Right renal cortex interstitium (tissue), 3 donors: ENCODE measurements at regions not wholly inside any gene's neighbourhood (a gene's known extent, or its start where the extent isn't known, plus 50 kb on each side); places are given as distances from the start of the nearest gene placed in this dataset.

Source experiments
- DNase-seq, 3 donors: peaks; one replicate each; pipeline ENCODE4 v3.0.0-alpha.2; 2013; ENCODE audit warnings: low read depth in 3 of 3, low spot score in 2 of 3

DNA sequence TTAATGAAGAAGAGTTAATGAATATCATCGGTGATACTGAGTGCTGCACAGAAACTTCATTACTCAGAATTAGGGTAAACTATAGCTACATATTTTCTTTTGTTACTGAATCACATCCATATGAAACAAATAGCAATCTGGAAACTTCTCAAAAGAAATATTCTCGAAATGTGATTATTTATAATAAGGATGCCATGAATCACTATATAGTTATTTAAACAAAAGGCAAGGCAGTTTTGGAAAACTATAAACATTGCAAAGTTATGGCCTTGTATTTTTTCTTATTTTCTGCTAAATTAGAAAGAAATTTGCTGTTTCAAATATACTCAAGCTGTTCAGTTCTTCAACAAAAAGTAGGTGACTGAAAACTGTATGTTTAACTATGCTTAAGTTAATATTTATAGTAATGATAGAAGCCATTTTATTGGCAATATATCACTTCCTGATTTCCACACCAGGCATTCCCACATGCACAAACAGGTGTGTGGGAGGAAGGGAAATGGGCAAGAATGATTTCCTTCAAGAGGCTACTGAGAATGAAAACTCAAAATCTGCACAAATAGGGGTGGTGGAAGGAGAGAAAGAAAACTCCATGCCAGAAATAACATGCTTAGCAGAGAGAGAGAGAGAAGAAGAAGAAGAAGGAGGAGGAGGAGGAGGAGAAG, 74.5 kb upstream of the FRY start:
- DNase-seq = no peak

DNA sequence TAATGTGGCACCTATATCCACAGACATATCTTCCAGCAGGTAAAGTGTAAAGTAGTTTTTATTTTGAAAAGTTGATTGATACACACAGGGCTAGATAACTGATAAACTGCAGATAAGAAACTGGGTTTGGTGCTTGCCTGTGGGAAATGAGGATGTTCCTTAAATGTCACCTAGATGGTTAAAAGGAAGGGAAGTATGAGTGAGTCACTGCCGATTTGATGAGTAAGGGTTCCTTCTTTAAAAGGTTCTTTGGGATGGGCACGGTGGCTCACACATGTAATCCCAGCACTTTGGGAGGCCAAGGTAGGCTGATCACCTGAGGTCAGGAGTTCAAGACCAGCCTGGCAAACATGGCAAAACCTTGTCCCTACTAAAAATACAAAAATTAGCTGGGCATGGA, 73.8 kb upstream of the FRY start:
- no peak for DNase-seq

DNA sequence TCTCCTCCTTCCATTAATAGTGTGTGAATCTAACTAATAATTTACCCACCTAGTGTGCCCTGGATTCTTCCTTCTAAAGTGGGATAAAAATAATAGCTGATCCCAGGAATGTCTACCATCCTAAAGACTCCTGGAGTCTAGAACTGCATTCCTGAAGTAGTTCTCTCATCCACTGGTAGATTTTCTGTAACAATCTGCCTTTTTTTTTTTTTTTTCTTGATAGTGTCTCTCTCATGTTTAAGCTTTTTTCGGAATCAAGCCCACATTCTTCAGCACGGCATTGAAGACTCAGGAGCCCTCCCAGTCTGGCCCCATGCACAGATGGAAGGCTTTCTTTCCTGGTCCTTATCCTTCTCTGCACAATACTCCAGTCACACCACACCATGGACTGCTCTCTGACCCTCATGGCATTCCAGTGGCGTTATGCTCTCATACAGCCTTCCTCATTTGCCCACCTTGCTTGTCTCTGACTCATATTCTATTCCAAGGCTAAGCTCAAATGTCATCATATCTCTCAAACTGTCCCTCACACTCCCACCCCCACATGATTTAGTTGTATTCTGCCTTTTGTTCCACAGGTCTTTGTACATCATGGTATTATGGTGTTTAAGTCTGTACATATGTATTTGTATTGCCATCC, 68.7 kb upstream of the FRY start:
- DNase-seq = no peak

DNA sequence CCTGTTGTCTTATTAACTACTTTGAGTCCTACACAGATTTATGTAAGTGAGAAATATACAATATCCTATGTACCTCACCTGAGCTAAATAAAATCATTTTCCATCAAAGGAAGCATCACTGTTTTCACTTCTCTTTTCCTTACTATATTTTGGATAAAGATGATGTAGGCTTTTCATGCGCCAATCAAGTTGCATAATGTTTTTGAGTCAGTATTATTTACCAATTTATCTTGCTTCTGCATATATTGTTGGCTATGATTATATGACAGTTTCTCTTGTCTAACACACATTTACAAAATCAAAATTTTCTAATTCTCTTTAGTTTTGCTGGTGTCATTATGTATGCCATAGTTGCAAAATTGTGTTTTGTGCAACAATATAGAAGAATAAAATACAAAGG, 67.9 kb upstream of the FRY start:
- no peak for DNase-seq

DNA sequence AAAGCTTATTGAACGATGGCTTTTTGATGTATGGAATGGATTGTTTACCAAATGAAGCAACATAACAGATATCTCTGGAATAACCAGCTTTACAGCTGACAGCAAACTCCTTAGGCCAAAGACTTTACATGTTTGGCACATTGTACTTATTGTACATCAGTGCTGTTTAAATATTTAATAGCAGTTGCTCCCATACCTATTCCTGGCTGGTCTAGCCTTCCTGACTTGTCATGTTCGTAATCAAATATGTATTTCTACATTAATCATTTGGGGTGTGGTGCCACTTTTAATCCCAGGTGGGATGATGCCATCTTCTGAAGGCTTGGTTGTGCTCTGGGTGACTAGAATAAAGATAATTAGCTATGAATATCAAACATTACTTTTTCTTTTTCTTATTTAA, 67.4 kb upstream of the FRY start:
- no peak for DNase-seq

DNA sequence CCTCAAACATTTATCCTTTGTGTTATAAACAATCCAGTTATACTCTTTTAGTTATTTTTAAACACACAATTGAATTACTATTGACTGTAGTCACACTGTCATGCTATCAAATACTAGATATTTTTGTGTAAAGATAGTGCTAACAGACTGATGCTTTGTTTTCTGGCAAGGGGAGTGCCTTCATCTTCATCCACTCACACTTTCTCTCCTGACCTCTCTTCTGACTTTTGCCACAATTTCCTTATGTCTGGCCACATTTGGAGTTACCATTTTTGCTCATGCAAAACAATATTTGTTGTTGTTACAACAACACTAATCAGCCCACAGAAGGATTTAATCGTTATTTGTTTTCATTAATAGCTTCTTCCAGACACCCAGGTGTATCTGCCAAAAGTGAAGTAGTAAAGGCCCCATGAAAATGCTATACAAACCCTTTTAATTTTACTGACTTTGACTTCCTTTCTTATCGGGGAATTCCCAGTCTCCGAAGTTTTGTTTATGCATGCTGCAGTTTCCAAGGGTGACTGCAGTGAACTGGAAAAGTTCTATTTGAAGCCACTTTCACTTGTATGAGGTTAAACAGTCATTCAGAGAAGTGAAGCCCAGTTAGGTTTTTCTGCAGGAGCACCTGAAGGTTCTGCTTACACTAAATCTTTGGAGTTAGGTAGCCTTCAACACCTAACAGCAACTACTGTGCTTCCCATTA, 66.1 kb upstream of the FRY start:
- peak in 2 of 3 donors; percentile 39 to 45 for DNase-seq

DNA sequence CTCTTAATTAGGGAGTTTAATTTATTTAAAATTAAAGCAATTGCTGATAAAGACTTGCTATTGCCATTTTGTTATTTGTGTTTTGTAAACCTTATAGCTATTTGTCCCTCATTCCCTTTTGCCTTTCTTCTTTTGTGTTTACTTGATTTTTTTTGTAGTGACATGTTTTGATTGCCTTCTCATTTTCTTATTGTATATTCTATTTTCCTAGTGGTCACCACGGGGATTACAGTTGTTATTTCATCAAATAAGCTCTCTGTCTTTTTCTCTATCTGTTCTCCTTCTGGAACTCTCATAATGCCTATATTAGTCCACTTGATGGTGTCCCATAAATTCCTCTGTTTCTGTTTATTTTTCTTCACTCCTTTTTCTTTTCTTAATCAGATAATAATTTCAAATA, 64.4 kb upstream of the FRY start:
- DNase-seq = no peak

DNA sequence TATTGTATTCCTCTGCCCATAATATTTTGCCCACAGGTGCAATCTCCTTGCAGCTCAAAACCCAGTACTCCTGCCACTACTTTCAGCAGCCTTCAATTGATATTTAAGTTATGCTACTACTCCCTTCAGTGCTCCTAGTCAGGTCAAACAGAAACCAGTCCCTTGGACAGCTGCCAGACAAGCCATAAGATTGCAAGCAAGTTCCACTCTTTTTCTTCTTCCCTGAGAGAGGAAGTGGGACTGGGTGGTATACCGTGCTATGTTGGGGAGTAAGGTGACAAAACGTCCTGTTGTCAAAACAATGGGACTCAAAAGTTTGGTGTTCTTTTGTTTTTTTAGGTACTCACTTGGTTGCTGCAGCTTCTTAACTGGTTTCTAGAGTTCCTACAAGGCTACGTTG, 63.1 kb upstream of the FRY start:
- no peak for DNase-seq

DNA sequence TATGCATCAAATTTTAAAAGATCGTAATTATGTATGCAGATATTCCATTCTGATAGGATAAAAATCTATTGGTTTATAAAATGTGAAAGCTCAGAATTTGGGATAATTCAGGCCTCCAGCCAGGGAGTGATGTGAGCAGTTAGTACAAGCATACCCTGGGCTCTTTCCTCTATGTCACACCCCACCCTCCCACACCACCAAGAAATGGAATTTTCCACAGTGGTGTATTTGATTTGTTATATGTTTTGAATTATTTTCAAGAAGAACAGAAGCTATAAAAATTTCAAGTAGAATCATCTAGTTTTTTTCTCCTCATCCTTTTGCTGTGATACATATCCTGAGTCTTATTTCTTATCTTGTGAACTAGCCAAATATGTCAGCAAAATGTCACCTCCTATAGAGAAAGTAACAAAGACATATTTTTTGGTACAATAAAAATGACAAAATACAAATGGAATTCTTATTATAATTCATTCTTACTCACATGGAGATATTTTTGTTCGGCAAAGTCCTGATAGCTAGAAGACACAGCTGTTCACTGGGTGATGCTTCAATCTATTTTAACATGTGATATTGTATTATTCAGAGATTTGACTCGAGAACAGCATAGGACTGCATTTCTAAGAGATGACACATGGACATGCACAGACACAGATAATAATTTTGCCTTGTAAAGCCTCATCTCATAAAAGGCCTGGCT, 61.2 kb upstream of the FRY start:
- no peak for DNase-seq

DNA sequence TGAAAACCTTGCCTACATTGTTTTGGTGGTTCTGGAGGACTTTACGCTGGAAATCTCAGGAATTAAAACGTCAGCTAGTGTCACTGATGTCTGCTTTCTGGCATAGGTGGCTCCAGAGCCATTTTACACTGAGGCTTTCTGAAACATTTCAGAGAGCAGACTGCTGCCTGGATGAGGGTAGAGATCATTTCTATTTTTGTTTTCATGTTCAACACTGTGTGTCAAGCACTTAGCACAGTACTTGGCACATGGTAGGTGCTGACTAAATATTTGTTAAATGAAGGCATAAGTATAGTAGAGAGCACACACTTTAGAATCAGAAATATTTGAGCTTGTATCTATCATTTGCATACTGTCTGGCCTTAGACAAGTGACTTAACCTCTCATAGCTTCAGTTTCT, 59.1 kb upstream of the FRY start:
- no peak for DNase-seq

DNA sequence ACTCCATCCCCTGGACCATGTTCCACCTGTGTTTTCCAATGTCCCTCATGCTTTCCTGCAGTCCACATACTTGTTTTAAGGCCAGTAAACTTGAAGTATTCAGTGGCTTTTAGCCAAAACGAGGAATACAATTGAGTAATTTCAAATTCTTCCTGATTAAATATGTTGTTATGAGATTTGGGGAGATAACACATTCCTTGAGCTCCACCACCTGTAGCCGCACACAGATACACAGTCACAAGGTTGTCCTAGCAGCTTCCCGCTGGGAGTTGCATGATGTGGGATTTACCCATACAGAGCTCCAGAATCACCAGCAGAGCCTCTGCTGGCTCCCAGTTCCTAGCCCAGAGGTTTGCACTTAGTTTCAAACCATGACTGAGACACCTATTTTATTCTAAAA, 53.6 kb upstream of the FRY start:
- no peak for DNase-seq

DNA sequence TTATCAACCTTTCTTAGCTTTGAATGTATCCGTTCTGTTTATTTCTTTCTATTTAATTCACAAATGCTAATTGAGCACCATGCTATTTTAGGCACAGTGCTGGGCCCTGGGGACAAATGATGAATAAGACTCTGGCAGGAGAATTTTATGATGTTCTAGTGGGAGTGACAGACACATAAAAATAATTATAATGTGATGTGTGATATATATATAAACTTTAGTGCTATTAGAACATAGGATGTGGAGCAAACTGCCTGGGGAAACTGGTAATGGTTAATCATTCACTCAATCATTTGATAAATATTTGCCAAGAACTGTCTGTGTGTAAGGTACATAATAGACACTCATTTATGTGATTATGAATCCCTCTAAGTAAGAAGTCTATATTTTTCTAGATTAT, 50.7 kb upstream of the FRY start:
- no peak for DNase-seq
